ENCODE measurements at regions not wholly inside any gene's neighbourhood (a gene's known extent, or its start where the extent isn't known, plus 50 kb on each side); places are given as distances from the start of the nearest gene placed in this dataset.

- TF ChIP-seq REST (IDR thresholded peaks at IDR 0.05; ENCODE audit: unreplicated experiment), result no peak
- TF ChIP-seq NANOG (IDR thresholded peaks at IDR 0.05; ENCODE audit: borderline replicate concordance), result no peak
- no peak for TF ChIP-seq POLR2AphosphoS5 (IDR thresholded peaks at IDR 0.05; ENCODE audit: low read depth)
- no peak for TF ChIP-seq ZNF331 (CRISPR knock-in tag; IDR thresholded peaks at IDR 0.05; ENCODE audit: low read depth)
- no peak for TF ChIP-seq ZNF114 (CRISPR knock-in tag; IDR thresholded peaks at IDR 0.05)
- no peak for TF ChIP-seq STAT1 (IDR thresholded peaks at IDR 0.05; ENCODE audit: unreplicated experiment)
- TF ChIP-seq JUNB (IDR thresholded peaks at IDR 0.05; ENCODE audit: unreplicated experiment), result no peak
- TF ChIP-seq CREB1 (CRISPR knock-in tag; IDR thresholded peaks at IDR 0.05; ENCODE audit: low read depth), result no peak
Measured at GRCh38 chr1:38561110-38561509, 298.5 kb downstream of the RRAGC start (continued).

- H3K36me3 Mint-ChIP-seq (ENCODE audit: low read depth), result no peaks in the 10 kb centered on the region
- Histone ChIP-seq H3K9me2 (ENCODE audit: insufficient read depth) (no peaks in the 10 kb centered on the region), H4K20me1 (replicated peaks; ENCODE audit: insufficient read depth) (no peaks in the 10 kb centered on the region), H3K27ac (ENCODE audit: low read depth) (no peak overlapping the region), H3K4me1 (ENCODE audit: insufficient read depth) (peaks cover 26% of the 10 kb centered on the region), H3K4me3 (no peak overlapping the region; the same call in 1 of the 2 replicates), H3K36me3 (ENCODE audit: insufficient read depth) (no peaks in the 10 kb centered on the region), H2AFZ (peak overlapping the region; percentile 93; the same call in 1 of the 2 replicates), H3K4me2 (peak overlapping the region; percentile 89), H3K79me2 (replicated peaks; ENCODE audit: insufficient read depth) (no peaks in the 10 kb centered on the region), H3K27me3 (ENCODE audit: insufficient read depth) (peaks cover 23% of the 10 kb centered on the region), H3F3A (replicated peaks; ENCODE audit: low read depth) (0 out of 2 replicates have a peak, but pooled peaks cover 11% of the 10 kb centered on the region)
- DNase-seq (ENCODE audit: low spot score) (no peak), ATAC-seq (no peak)
- H3K9me3 Mint-ChIP-seq, result no peaks in the 10 kb centered on the region
- H3K27me3 Mint-ChIP-seq (ENCODE audit: insufficient read depth, low read depth, poor library complexity), result peaks cover 15% of the 10 kb centered on the region
- no peak overlapping the region for H3K4me3 Mint-ChIP-seq
- peaks cover 45% of the 10 kb centered on the region for H3K4me1 Mint-ChIP-seq
- H3K27ac Mint-ChIP-seq, result no peak overlapping the region
- TF ChIP-seq NANOG (IDR thresholded peaks at IDR 0.05; ENCODE audit: borderline replicate concordance) (no peak), POLR2AphosphoS5 (IDR thresholded peaks at IDR 0.05; ENCODE audit: low read depth) (no peak), JUNB (IDR thresholded peaks at IDR 0.05; ENCODE audit: unreplicated experiment) (no peak), EZH2 (IDR thresholded peaks at IDR 0.05; ENCODE audit: low read depth, unreplicated experiment) (no peak), ZNF114 (CRISPR knock-in tag; IDR thresholded peaks at IDR 0.05) (no peak), REST (IDR thresholded peaks at IDR 0.05; ENCODE audit: unreplicated experiment) (no peak), EZH2phosphoT487 (IDR thresholded peaks at IDR 0.05; ENCODE audit: unreplicated experiment) (no peak), ETS1 (IDR thresholded peaks at IDR 0.05) (no peak), CTCF (conservative IDR thresholded peaks at IDR 0.05; ENCODE audit: low read depth in 2 of 2) (no peak), ZNF331 (CRISPR knock-in tag; IDR thresholded peaks at IDR 0.05; ENCODE audit: low read depth) (no peak)
Measured at GRCh38 chr1:38560457-38560856, 299.1 kb downstream of the RRAGC start.

Measured in GM23338 (cell line).